ENCODE measurements at regions not wholly inside any gene's neighbourhood (a gene's known extent, or its start where the extent isn't known, plus 50 kb on each side); places are given as distances from the start of the nearest gene placed in this dataset.

GRCh38 chr2:138228101-138228500 is 263.8 kb downstream of the HNMT start:
- H3K4me1 ChIP-seq = 0 out of 3 replicates have a peak, but pooled peaks cover 4% of the 10 kb centered on the region
- H3K4me3 ChIP-seq = no peak overlapping the region
- H3K27ac ChIP-seq = no peak overlapping the region
- ATAC-seq (no peak), DNase-seq (ENCODE audit: low read depth in 1 of 2, low spot score in 1 of 2) (no peak), FAIRE-seq (no peak)
- POLR2A ChIA-PET = no interaction called here
- CTCF ChIA-PET = no interaction called here
- H3K4me2 ChIP-seq = no peak overlapping the region
- TF ChIP-seq HOXB13 (CRISPR knock-in tag; IDR thresholded peaks at IDR 0.05; ENCODE audit: low read depth) = no peak
- TF ChIP-seq KDM1A (IDR thresholded peaks at IDR 0.05; ENCODE audit: low read depth) = no peak
- no peak for TF ChIP-seq MAFK (IDR thresholded peaks at IDR 0.05; ENCODE audit: partially characterized antibody)
- TF ChIP-seq HOXA7 (CRISPR knock-in tag; IDR thresholded peaks at IDR 0.05) = no peak
- TF ChIP-seq EP300 (IDR thresholded peaks at IDR 0.05) = no peak
- no peak for TF ChIP-seq BHLHE40 (IDR thresholded peaks at IDR 0.05; ENCODE audit: low read depth, low read length)
- TF ChIP-seq ZC3H11A (IDR thresholded peaks at IDR 0.05) = no peak
- H3K9me3 ChIP-seq = no peaks in the 10 kb centered on the region
- 78% methylated on average over 2 of the region's 2 CpGs for WGBS (ENCODE audit: missing lambda C conversion rate)

DNA sequence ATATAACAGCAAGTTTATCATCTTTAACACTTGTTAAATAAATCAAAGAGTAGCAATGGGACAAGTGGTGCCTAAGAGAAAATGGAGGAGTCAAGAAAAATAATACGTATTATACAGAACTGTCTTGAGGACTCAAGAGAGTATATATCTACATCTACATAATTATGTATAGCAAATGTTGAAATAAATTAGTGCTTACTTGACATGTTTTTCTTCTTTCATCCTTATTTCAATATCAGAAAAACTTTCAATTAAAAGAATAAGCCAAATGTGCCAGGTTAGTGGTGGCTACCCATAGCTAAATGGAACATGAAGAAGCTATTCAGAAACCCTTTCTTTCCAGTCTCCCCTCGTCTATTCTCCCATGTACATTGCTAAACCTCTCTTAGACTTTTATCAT is 267.3 kb upstream of the SPOPL start:
- H3K4me2 ChIP-seq = no peak overlapping the region
- peaks cover 3% of the 10 kb centered on the region; the same call in 1 of the 3 replicates for H3K4me1 ChIP-seq
- no peak overlapping the region for H3K4me3 ChIP-seq
- 80% methylated on average over 2 of the region's 2 CpGs for WGBS (ENCODE audit: missing lambda C conversion rate)
- DNase-seq (ENCODE audit: low read depth in 1 of 2, low spot score in 1 of 2) = no peak
- H3K27ac ChIP-seq = no peak overlapping the region
- CTCF ChIA-PET = no interaction called here
- H3K9me3 ChIP-seq = no peaks in the 10 kb centered on the region
- POLR2A ChIA-PET = no interaction called here
- ATAC-seq = no peak
- TF ChIP-seq BHLHE40 (IDR thresholded peaks at IDR 0.05; ENCODE audit: low read depth, low read length) = no peak
- TF ChIP-seq HOXA7 (CRISPR knock-in tag; IDR thresholded peaks at IDR 0.05) = no peak
- no peak for TF ChIP-seq SMC3 (IDR thresholded peaks at IDR 0.05)
- TF ChIP-seq KDM1A (IDR thresholded peaks at IDR 0.05; ENCODE audit: low read depth) = no peak
- TF ChIP-seq HOXB5 (CRISPR knock-in tag; IDR thresholded peaks at IDR 0.05) = no peak
- TF ChIP-seq, protein P1, sequence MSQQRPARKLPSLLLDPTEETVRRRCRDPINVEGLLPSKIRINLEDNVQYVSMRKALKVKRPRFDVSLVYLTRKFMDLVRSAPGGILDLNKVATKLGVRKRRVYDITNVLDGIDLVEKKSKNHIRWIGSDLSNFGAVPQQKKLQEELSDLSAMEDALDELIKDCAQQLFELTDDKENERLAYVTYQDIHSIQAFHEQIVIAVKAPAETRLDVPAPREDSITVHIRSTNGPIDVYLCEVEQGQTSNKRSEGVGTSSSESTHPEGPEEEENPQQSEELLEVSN (IDR thresholded peaks at IDR 0.05; ENCODE audit: borderline replicate concordance, low read depth) = no peak
- TF ChIP-seq MAFK (IDR thresholded peaks at IDR 0.05; ENCODE audit: partially characterized antibody) = peak; percentile 47
- TF ChIP-seq ZFP36 (IDR thresholded peaks at IDR 0.05; ENCODE audit: borderline replicate concordance, partially characterized antibody) = no peak
- no peak for TF ChIP-seq ZC3H11A (IDR thresholded peaks at IDR 0.05)
- no peak for FAIRE-seq

- WGBS (ENCODE audit: missing lambda C conversion rate) = 81% methylated on average over 2 of the region's 2 CpGs
- DNase-seq (ENCODE audit: low read depth in 1 of 2, low spot score in 1 of 2) (no peak), FAIRE-seq (no peak), ATAC-seq (no peak)
- Histone ChIP-seq H3K9me3 (no peaks in the 10 kb centered on the region), H3K4me3 (no peak overlapping the region), H3K4me1 (peaks cover 3% of the 10 kb centered on the region; the same call in 1 of the 3 replicates), H3K4me2 (no peak overlapping the region), H3K27ac (no peak overlapping the region)
- TF ChIP-seq NFE2L2 (conservative IDR thresholded peaks at IDR 0.05; ENCODE audit: low read length) (peak; percentile 30; the same call in 1 of the 2 replicates), FOXS1 (CRISPR knock-in tag; IDR thresholded peaks at IDR 0.05) (no peak)
- ChIA-PET CTCF (no interaction called here), POLR2A (no interaction called here)
Observed at GRCh38 chr2:138235041-138235440, 266.5 kb upstream of the SPOPL start.

DNA sequence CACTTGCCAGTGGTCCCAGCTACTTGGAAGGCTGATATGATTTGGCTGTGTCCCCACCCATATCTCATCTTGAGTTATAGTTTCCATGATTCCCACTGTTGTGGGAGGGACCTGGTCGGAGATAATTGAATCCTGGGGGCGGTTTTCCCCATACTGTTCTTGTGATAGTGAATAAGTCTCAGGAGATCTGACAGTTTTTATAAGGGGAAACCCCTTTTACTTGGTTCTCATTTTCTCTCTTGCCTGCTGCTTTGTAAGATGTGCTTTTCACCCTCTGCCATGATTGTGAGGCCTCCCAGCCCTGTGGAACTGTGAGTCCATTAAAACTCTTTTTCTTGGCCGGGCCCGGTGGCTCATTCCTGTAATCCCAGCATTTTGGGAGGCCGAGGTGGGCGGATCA is 265.4 kb upstream of the SPOPL start:
- WGBS (ENCODE audit: missing lambda C conversion rate) = 90% methylated on average over 6 of the region's 6 CpGs
- no peak overlapping the region for H3K27ac ChIP-seq
- TF ChIP-seq ZC3H11A (IDR thresholded peaks at IDR 0.05) (no peak), EHF (CRISPR knock-in tag; IDR thresholded peaks at IDR 0.05) (no peak), RCOR1 (IDR thresholded peaks at IDR 0.05; ENCODE audit: low read depth, low read length) (no peak), CBX2 (IDR thresholded peaks at IDR 0.05; ENCODE audit: borderline replicate concordance, low read depth) (no peak), CHD4 (IDR thresholded peaks at IDR 0.05; ENCODE audit: borderline replicate concordance) (no peak)
- TF ChIP-seq, protein P2, sequence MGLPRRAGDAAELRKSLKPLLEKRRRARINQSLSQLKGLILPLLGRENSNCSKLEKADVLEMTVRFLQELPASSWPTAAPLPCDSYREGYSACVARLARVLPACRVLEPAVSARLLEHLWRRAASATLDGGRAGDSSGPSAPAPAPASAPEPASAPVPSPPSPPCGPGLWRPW (IDR thresholded peaks at IDR 0.05) = no peak
- no peak for ATAC-seq
- FAIRE-seq = no peak
- CTCF ChIA-PET = interaction anchor here (0.7 kb wide), 1 partner anchor 562 kb away, joined by 3 read pairs; no protein-coding TSS in a partner anchor
- POLR2A ChIA-PET = no interaction called here
- no peak overlapping the region for H3K4me2 ChIP-seq
- H3K4me3 ChIP-seq = no peak overlapping the region
- H3K4me1 ChIP-seq = peaks cover 3% of the 10 kb centered on the region; the same call in 1 of the 3 replicates
- DNase-seq (ENCODE audit: low read depth in 1 of 2, low spot score in 1 of 2) = no peak
- H3K9me3 ChIP-seq = no peaks in the 10 kb centered on the region

All from A549 (cell line).